ENCODE measurements at regions not wholly inside any gene's neighbourhood (a gene's known extent, or its start where the extent isn't known, plus 50 kb on each side); places are given as distances from the start of the nearest gene placed in this dataset.

- H3K4me3 ChIP-seq (ENCODE audit: low read length), result no peak overlapping the region
- no peak for TF ChIP-seq CTCF (IDR thresholded peaks at IDR 0.05; ENCODE audit: low read depth, low read length)
- TF ChIP-seq EZH2phosphoT487 (IDR thresholded peaks at IDR 0.05; ENCODE audit: low read depth), result no peak
- no peak overlapping the region for H3K27ac ChIP-seq (ENCODE audit: low read length)
- no peaks in the 10 kb centered on the region for H4K20me1 ChIP-seq (ENCODE audit: insufficient read depth, low read length)
- H3K9me3 ChIP-seq (ENCODE audit: insufficient read depth, low read length), result no peaks in the 10 kb centered on the region
- no peak overlapping the region for H3K4me2 ChIP-seq (ENCODE audit: low read length)
- no peak overlapping the region for H3K9ac ChIP-seq (ENCODE audit: low read length)
- H3K36me3 ChIP-seq (replicated peaks; ENCODE audit: low read depth, low read length), result no peaks in the 10 kb centered on the region
- no peaks in the 10 kb centered on the region for H3K79me2 ChIP-seq (ENCODE audit: low read length)
- peaks cover 11% of the 10 kb centered on the region for H3K4me1 ChIP-seq (ENCODE audit: low read length)
- peaks cover 26% of the 10 kb centered on the region for H3K27me3 ChIP-seq (ENCODE audit: low read depth, low read length)
- no peak overlapping the region for H2AFZ ChIP-seq (ENCODE audit: low read depth, low read length)
Observed at GRCh38 chr1:199741586-199741985, 285.9 kb upstream of the NR5A2 start.

- H4K20me1 ChIP-seq (ENCODE audit: insufficient read depth, low read length), result no peaks in the 10 kb centered on the region
- H3K4me3 ChIP-seq (ENCODE audit: low read length), result no peak overlapping the region
- no peak overlapping the region for H3K27ac ChIP-seq (ENCODE audit: low read length)
- no peaks in the 10 kb centered on the region for H3K79me2 ChIP-seq (ENCODE audit: low read length)
- H3K9me3 ChIP-seq (ENCODE audit: insufficient read depth, low read length), result no peaks in the 10 kb centered on the region
- TF ChIP-seq EZH2phosphoT487 (IDR thresholded peaks at IDR 0.05; ENCODE audit: low read depth), result no peak
- peaks cover 11% of the 10 kb centered on the region for H3K4me1 ChIP-seq (ENCODE audit: low read length)
- H3K27me3 ChIP-seq (ENCODE audit: low read depth, low read length), result peaks cover 34% of the 10 kb centered on the region
- H2AFZ ChIP-seq (ENCODE audit: low read depth, low read length), result no peak overlapping the region
- H3K36me3 ChIP-seq (replicated peaks; ENCODE audit: low read depth, low read length), result no peaks in the 10 kb centered on the region
- no peak overlapping the region for H3K4me2 ChIP-seq (ENCODE audit: low read length)
- no peak overlapping the region for H3K9ac ChIP-seq (ENCODE audit: low read length)
Observed at GRCh38 chr1:199742547-199742946, 285.0 kb upstream of the NR5A2 start.

- Histone ChIP-seq H3K4me3 (ENCODE audit: low read length) (no peak overlapping the region), H3K9ac (ENCODE audit: low read length) (no peak overlapping the region), H3K27me3 (ENCODE audit: low read depth, low read length) (peaks cover 34% of the 10 kb centered on the region), H2AFZ (ENCODE audit: low read depth, low read length) (no peak overlapping the region), H3K4me1 (ENCODE audit: low read length) (peaks cover 11% of the 10 kb centered on the region), H3K27ac (ENCODE audit: low read length) (no peak overlapping the region), H4K20me1 (ENCODE audit: insufficient read depth, low read length) (no peaks in the 10 kb centered on the region), H3K9me3 (ENCODE audit: insufficient read depth, low read length) (no peaks in the 10 kb centered on the region), H3K79me2 (ENCODE audit: low read length) (no peaks in the 10 kb centered on the region), H3K36me3 (replicated peaks; ENCODE audit: low read depth, low read length) (no peaks in the 10 kb centered on the region), H3K4me2 (ENCODE audit: low read length) (no peak overlapping the region)
- TF ChIP-seq EZH2phosphoT487 (IDR thresholded peaks at IDR 0.05; ENCODE audit: low read depth) (no peak), CTCF (IDR thresholded peaks at IDR 0.05; ENCODE audit: low read depth, low read length) (no peak)
Observed at GRCh38 chr1:199743227-199743626, 284.3 kb upstream of the NR5A2 start.

GRCh38 chr1:199746666-199747384 lies 280.7 kb upstream of the NR5A2 start:
- Histone ChIP-seq H2AFZ (ENCODE audit: low read depth, low read length) (no peak overlapping the region), H3K27me3 (ENCODE audit: low read depth, low read length) (peaks cover 25% of the 10 kb centered on the region), H3K9ac (ENCODE audit: low read length) (no peak overlapping the region), H4K20me1 (ENCODE audit: insufficient read depth, low read length) (no peaks in the 10 kb centered on the region), H3K36me3 (replicated peaks; ENCODE audit: low read depth, low read length) (no peaks in the 10 kb centered on the region), H3K4me1 (ENCODE audit: low read length) (no peaks in the 10 kb centered on the region), H3K4me2 (ENCODE audit: low read length) (no peak overlapping the region), H3K4me3 (ENCODE audit: low read length) (no peak overlapping the region), H3K79me2 (ENCODE audit: low read length) (no peaks in the 10 kb centered on the region), H3K9me3 (ENCODE audit: insufficient read depth, low read length) (no peaks in the 10 kb centered on the region), H3K27ac (ENCODE audit: low read length) (no peak overlapping the region)
- TF ChIP-seq EZH2phosphoT487 (IDR thresholded peaks at IDR 0.05; ENCODE audit: low read depth), result no peak
- TF ChIP-seq CTCF (IDR thresholded peaks at IDR 0.05; ENCODE audit: low read depth, low read length), result no peak

All from OCI-LY3 (cell line).